GM19467 (cell line): ENCODE measurements at regions not wholly inside any gene's neighbourhood (a gene's known extent, or its start where the extent isn't known, plus 50 kb on each side); places are given as distances from the start of the nearest gene placed in this dataset.

Experiments
- ATAC-seq: cut with Tn5 transposase; IDR thresholded peaks from one replicate; pipeline ENCODE4 v1.9.1; 2021; ENCODE audit warnings: mild to moderate bottlenecking, moderate library complexity; ENCODE audit not compliant: unreplicated experiment

- peak; percentile 90 for ATAC-seq
Measured at GRCh38 chrX:2608638-2609430, 82.3 kb upstream of the CD99 start.

DNA sequence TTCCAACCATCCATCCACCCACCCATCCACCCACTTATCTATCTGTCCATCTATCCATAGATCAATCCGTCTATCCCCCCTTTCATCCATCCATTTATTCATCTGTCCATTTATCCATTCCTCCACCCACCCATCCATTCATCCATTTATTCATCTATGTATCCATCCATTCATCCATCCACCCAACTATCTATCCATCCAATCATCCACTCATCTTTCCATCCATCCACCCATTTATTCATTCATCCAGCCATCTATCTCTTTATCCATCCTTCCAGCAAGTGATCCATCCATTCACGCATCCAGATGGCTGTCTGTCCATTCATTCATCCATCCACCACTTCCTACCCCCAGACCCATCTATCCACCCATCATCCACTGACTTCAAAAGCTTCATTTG lies 84.0 kb upstream of the CD99 start:
- no peak for ATAC-seq

- ATAC-seq = no peak
Measured at GRCh38 chrX:2600564-2600963, 90.5 kb upstream of the CD99 start.

GRCh38 chrX:2596555-2597255 lies 94.4 kb upstream of the CD99 start:
- ATAC-seq = no peak

- ATAC-seq = no peak
Measured at GRCh38 chrX:2596045-2596444, 95.0 kb upstream of the CD99 start.

- no peak for ATAC-seq
Measured at GRCh38 chrX:2595258-2595657, 94.5 kb upstream of the DHRSX start.

- ATAC-seq = no peak
Measured at GRCh38 chrX:2594491-2594890, 93.7 kb upstream of the DHRSX start.

DNA sequence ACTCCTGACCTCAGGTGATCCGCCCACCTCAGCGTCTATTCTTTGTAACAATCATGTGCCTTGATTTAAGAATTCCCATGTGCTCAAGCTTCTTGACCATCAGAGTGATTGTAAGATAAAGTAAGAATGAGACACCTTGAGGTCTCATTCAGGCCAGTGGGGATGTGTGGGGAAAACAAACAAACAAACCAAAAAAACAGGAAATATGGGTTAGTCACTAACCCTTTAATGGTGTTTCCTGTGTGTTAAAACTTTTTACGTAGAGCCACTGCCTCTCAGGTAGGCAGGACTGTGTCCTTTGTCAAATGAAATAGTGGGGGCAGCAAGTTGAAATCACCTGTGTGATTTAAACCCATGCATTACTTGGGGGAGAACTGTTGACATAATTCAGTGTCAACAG lies 91.5 kb upstream of the DHRSX start:
- no peak for ATAC-seq

- ATAC-seq = no peak
Measured at GRCh38 chrX:2589186-2590020, 88.6 kb upstream of the DHRSX start.

- ATAC-seq = no peak
Measured at GRCh38 chrX:2588049-2588448, 87.3 kb upstream of the DHRSX start.

- no peak for ATAC-seq
Measured at GRCh38 chrX:2587146-2587545, 86.4 kb upstream of the DHRSX start.

GRCh38 chrX:2585158-2585470 lies 84.3 kb upstream of the DHRSX start:
- no peak for ATAC-seq

GRCh38 chrX:2584251-2585157 lies 83.7 kb upstream of the DHRSX start:
- no peak for ATAC-seq

DNA sequence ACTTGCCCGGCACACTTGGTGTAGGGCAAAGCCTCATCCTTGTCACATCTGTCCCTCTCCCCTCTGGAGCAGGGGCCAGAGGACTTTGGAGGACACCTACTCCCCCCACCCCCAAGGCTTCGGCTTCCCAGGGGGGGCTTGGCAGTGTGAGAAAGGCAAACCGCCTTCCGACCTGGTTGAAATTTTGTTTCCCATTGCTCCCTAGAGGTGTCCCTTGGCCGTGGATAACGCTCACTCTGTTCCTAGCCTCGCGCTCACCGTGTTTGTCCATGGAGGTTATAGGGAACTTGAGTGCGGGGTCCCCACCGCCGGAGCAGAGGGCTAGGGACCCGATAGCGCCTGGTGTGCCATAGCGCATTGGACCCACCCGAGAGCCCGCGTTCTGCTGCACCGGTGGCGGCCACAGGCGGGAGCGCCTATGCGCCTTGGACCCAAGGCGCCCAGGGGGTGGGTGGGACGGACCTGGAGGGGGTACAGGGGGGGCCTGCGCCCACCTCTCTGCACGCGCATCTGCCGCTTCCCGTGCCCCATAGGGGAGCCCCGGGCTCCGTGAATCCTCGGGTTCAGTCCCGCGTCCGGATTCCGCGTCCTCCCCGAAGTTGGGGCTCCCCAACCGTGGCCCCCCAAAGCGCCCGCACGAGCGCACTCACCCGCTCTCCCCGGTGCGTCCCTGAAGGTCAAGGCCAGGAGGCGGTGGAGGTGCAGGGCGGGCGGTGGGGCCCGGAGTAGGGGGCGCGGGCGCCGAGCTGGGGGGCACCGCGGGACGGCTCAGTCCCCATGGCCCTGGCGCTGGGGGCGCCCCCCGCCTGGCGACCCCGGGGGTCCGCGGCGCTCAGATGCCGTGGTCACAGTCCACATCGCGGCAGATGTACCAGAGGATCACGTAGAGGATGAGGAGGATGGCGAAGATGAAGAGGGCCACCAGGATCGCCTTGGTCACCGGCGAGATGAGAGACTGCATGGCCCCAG lies 82.7 kb upstream of the DHRSX start:
- ATAC-seq = no peak

- ATAC-seq = no peak
Measured at GRCh38 chrX:2582667-2583066, 81.9 kb upstream of the DHRSX start.

DNA sequence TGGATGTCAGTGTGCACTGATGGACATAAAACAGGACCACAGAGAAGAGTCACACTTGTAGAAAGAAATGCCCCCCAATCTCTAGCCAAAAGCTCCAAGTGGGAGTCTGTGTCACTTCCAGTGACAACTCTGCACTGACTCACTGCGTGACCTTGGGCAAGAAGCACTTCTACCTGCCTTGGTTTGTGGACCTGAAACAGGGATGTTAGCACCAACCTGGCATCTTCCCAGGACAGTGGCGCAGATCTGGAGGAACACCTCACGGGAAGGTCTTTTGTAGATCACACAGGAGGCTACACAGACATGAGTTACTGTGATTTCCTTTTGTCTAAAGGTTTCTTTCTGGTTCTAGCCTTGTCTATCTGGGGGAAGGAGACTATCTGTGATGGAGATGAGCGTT lies 80.5 kb upstream of the DHRSX start:
- no peak for ATAC-seq

DNA sequence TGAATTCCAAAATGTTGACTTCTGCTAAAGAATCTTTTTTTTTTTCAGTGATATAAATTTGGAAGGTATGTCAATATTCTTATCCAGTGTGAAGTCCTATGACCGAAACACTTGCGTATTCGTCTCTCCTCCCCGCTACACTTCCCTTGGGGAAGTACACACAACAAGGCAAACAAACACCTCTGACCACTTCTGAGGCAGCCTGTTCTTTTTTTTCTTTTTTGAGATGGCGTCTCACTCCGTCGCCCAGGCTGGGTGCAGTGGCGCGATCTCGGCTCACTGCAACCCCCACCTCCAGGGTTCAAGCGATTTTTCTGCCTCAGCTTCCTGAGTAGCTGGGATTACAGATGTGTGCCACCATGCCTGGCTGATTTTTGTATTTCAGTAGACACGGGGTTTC lies 78.1 kb upstream of the DHRSX start:
- ATAC-seq = no peak

GRCh38 chrX:2577844-2578466 lies 77.2 kb upstream of the DHRSX start:
- ATAC-seq = no peak

GRCh38 chrX:2576793-2577192 lies 76.0 kb upstream of the DHRSX start:
- ATAC-seq = no peak
